ENCODE measurements at regions not wholly inside any gene's neighbourhood (a gene's known extent, or its start where the extent isn't known, plus 50 kb on each side); places are given as distances from the start of the nearest gene placed in this dataset.

GRCh38 chr2:173571021-173571821 lies 216.5 kb downstream of the CDCA7 start:
- TF ChIP-seq TBP (IDR thresholded peaks at IDR 0.05; ENCODE audit: low read depth, low read length) = no peak
- no peak for TF ChIP-seq MAFK (IDR thresholded peaks at IDR 0.05; ENCODE audit: low read depth, low read length)
- TF ChIP-seq GABPA (IDR thresholded peaks at IDR 0.05; ENCODE audit: borderline replicate concordance, insufficient read depth, low read length) = no peak
- no peak for TF ChIP-seq JUND (IDR thresholded peaks at IDR 0.05; ENCODE audit: low read length)
- no peak for TF ChIP-seq MAX (IDR thresholded peaks at IDR 0.05)
- TF ChIP-seq CBX5 (IDR thresholded peaks at IDR 0.05; ENCODE audit: low read depth, low read length) = no peak
- no peak for TF ChIP-seq POLR2A (IDR thresholded peaks at IDR 0.05; ENCODE audit: control extremely low read depth in 1 of 2, low read depth in 2 of 2, low read length in 2 of 2)
- TF ChIP-seq, protein P1, sequence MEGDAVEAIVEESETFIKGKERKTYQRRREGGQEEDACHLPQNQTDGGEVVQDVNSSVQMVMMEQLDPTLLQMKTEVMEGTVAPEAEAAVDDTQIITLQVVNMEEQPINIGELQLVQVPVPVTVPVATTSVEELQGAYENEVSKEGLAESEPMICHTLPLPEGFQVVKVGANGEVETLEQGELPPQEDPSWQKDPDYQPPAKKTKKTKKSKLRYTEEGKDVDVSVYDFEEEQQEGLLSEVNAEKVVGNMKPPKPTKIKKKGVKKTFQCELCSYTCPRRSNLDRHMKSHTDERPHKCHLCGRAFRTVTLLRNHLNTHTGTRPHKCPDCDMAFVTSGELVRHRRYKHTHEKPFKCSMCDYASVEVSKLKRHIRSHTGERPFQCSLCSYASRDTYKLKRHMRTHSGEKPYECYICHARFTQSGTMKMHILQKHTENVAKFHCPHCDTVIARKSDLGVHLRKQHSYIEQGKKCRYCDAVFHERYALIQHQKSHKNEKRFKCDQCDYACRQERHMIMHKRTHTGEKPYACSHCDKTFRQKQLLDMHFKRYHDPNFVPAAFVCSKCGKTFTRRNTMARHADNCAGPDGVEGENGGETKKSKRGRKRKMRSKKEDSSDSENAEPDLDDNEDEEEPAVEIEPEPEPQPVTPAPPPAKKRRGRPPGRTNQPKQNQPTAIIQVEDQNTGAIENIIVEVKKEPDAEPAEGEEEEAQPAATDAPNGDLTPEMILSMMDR (IDR thresholded peaks at IDR 0.05; ENCODE audit: control extremely low read depth in 1 of 3, insufficient read depth in 1 of 3, low read depth in 1 of 3, low read length in 3 of 3) = peak in 2 of 3 experiments; percentile 23 to 28; a peak in 3 of 4 replicates
- TF ChIP-seq EZH2 (IDR thresholded peaks at IDR 0.05; ENCODE audit: low read depth, low read length, severe bottlenecking) = no peak
- no peak for TF ChIP-seq YY1 (IDR thresholded peaks at IDR 0.05; ENCODE audit: low read depth, low read length)
- TF ChIP-seq RAD21 (IDR thresholded peaks at IDR 0.05 in 1 of 2, conservative IDR thresholded peaks at IDR 0.05 in 1 of 2; ENCODE audit: low read depth in 2 of 2, low read length in 2 of 2) = peak; percentile 43 to 64
- no peak for TF ChIP-seq KDM5A (IDR thresholded peaks at IDR 0.05; ENCODE audit: low read length)
